ENCODE measurements at regions not wholly inside any gene's neighbourhood (a gene's known extent, or its start where the extent isn't known, plus 50 kb on each side); places are given as distances from the start of the nearest gene placed in this dataset.

DNA sequence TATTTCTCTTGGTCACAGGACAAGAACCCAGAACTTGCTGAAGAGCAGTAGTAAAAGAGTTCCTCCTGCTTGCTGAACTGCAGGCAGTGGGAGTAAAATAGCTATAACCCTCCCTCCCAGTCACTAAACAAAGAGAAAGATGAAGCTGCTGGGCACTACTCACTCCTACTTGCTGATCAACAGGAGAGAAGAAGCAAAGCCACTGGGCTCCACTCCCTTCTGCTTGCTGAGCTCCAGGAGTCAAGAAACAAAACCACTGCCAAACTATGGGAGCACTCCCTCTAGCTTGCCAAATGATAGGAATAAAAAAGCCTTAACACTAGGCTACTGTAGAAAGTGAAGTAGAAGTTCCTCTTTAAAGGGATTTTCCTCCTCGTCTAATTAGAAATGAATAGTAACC is 155.3 kb downstream of the RASSF9 start:
- TF ChIP-seq, protein P1, sequence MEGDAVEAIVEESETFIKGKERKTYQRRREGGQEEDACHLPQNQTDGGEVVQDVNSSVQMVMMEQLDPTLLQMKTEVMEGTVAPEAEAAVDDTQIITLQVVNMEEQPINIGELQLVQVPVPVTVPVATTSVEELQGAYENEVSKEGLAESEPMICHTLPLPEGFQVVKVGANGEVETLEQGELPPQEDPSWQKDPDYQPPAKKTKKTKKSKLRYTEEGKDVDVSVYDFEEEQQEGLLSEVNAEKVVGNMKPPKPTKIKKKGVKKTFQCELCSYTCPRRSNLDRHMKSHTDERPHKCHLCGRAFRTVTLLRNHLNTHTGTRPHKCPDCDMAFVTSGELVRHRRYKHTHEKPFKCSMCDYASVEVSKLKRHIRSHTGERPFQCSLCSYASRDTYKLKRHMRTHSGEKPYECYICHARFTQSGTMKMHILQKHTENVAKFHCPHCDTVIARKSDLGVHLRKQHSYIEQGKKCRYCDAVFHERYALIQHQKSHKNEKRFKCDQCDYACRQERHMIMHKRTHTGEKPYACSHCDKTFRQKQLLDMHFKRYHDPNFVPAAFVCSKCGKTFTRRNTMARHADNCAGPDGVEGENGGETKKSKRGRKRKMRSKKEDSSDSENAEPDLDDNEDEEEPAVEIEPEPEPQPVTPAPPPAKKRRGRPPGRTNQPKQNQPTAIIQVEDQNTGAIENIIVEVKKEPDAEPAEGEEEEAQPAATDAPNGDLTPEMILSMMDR (IDR thresholded peaks at IDR 0.05) = no peak
- TF ChIP-seq EP300 (IDR thresholded peaks at IDR 0.05) = no peak

Measured in suprapubic skin (tissue), 3 donors.